ENCODE measurements at regions not wholly inside any gene's neighbourhood (a gene's known extent, or its start where the extent isn't known, plus 50 kb on each side); places are given as distances from the start of the nearest gene placed in this dataset.

- TF ChIP-seq CTCF (IDR thresholded peaks at IDR 0.05) = no peak
- TF ChIP-seq ZFX (IDR thresholded peaks at IDR 0.05; ENCODE audit: borderline replicate concordance) = no peak
Measured at GRCh38 chrX:78493180-78493579, 165.8 kb upstream of the CYSLTR1 start.
